ENCODE measurements at regions not wholly inside any gene's neighbourhood (a gene's known extent, or its start where the extent isn't known, plus 50 kb on each side); places are given as distances from the start of the nearest gene placed in this dataset.

- no peak for TF ChIP-seq CTCF (IDR thresholded peaks at IDR 0.05)
These were observed 381.0 kb upstream of the ARID1B start for GRCh38 chr6:156396068-156396771.

GRCh38 chr6:156395276-156395675 lies 381.9 kb upstream of the ARID1B start:
- Histone ChIP-seq H3K36me3 (ENCODE audit: low read depth) (no peaks in the 10 kb centered on the region), H3K4me1 (ENCODE audit: low read depth) (no peaks in the 10 kb centered on the region), H3K9me3 (no peaks in the 10 kb centered on the region), H3K4me3 (no peak overlapping the region)
- intact Hi-C loops (cut with DNase I, micrococcal nuclease), result no loop called here
- TF ChIP-seq CTCF (IDR thresholded peaks at IDR 0.05), result no peak
- DNase-seq, result peak; percentile 59 to 85 (median 78)
- peak; percentile 90 for ATAC-seq

More at GRCh38 chr6:156396068-156396771, 381.0 kb upstream of the ARID1B start:
- H3K36me3 ChIP-seq (ENCODE audit: low read depth), result no peaks in the 10 kb centered on the region
- intact Hi-C loops (cut with DNase I, micrococcal nuclease), result no loop called here
- no peaks in the 10 kb centered on the region for H3K9me3 ChIP-seq
- no peaks in the 10 kb centered on the region for H3K4me1 ChIP-seq (ENCODE audit: low read depth)
- DNase-seq (no peak), ATAC-seq (peak; percentile 13)
- no peak overlapping the region for H3K4me3 ChIP-seq

- H3K36me3 ChIP-seq (ENCODE audit: low read depth), result no peaks in the 10 kb centered on the region
- H3K4me1 ChIP-seq (ENCODE audit: low read depth), result no peaks in the 10 kb centered on the region
- DNase-seq (no peak), ATAC-seq (no peak)
- no peak overlapping the region for H3K4me3 ChIP-seq
- no peaks in the 10 kb centered on the region for H3K9me3 ChIP-seq
- intact Hi-C loops (cut with DNase I, micrococcal nuclease), result no loop called here
- no peak for TF ChIP-seq CTCF (IDR thresholded peaks at IDR 0.05)
These were observed 384.5 kb upstream of the ARID1B start for GRCh38 chr6:156392648-156393047.

GRCh38 chr6:156391977-156392376 lies 385.2 kb upstream of the ARID1B start:
- DNase-seq (no peak), ATAC-seq (peak; percentile 7)
- no peak overlapping the region for H3K4me3 ChIP-seq
- no peaks in the 10 kb centered on the region for H3K9me3 ChIP-seq
- intact Hi-C loops (cut with DNase I, micrococcal nuclease), result no loop called here
- H3K4me1 ChIP-seq (ENCODE audit: low read depth), result no peaks in the 10 kb centered on the region
- no peaks in the 10 kb centered on the region for H3K36me3 ChIP-seq (ENCODE audit: low read depth)
- no peak for TF ChIP-seq CTCF (IDR thresholded peaks at IDR 0.05)

GRCh38 chr6:156391061-156391672 lies 386.0 kb upstream of the ARID1B start:
- H3K36me3 ChIP-seq (ENCODE audit: low read depth), result no peaks in the 10 kb centered on the region
- no peaks in the 10 kb centered on the region for H3K9me3 ChIP-seq
- TF ChIP-seq CTCF (IDR thresholded peaks at IDR 0.05), result no peak
- H3K4me3 ChIP-seq, result no peak overlapping the region
- intact Hi-C loops (cut with DNase I, micrococcal nuclease), result no loop called here
- ATAC-seq (no peak), DNase-seq (no peak)
- no peaks in the 10 kb centered on the region for H3K4me1 ChIP-seq (ENCODE audit: low read depth)

All from mucosa of descending colon (tissue), 3 donors.